Osteocyte (in vitro differentiated cells): ENCODE measurements at regions not wholly inside any gene's neighbourhood (a gene's known extent, or its start where the extent isn't known, plus 50 kb on each side); places are given as distances from the start of the nearest gene placed in this dataset.
"Not testable (repeated sequence)": the region's sequence is repeated elsewhere in the genome, so short reads cannot be mapped to it uniquely, and the experiment has no call there.

Source experiments
- DNase-seq: peaks from one replicate; pipeline ENCODE4 v3.0.0; 2021; ENCODE audit warnings: mixed read lengths; ENCODE audit not compliant: unreplicated experiment; ENCODE audit errors: extremely low spot score
- H3K27ac Mint-ChIP-seq: one replicate; pipeline ENCODE4 v1.8.0; 2021; ENCODE audit warnings: mild to moderate bottlenecking, mixed read lengths; ENCODE audit not compliant: unreplicated experiment
- H3K27me3 Mint-ChIP-seq: one replicate; pipeline ENCODE4 v1.8.0; 2021; ENCODE audit warnings: mixed read lengths; ENCODE audit not compliant: unreplicated experiment
- H3K36me3 Mint-ChIP-seq: one replicate; pipeline ENCODE4 v1.8.0; 2021; ENCODE audit warnings: mixed read lengths; ENCODE audit not compliant: unreplicated experiment
- H3K4me1 Mint-ChIP-seq: one replicate; pipeline ENCODE4 v1.8.0; 2021; ENCODE audit warnings: mixed read lengths; ENCODE audit not compliant: unreplicated experiment
- H3K4me3 Mint-ChIP-seq: one replicate; pipeline ENCODE4 v1.8.0; 2021; ENCODE audit warnings: mild to moderate bottlenecking, moderate library complexity, mixed read lengths; ENCODE audit not compliant: unreplicated experiment
- H3K9me3 Mint-ChIP-seq: one replicate; pipeline ENCODE4 v1.8.0; 2021; ENCODE audit warnings: mixed read lengths; ENCODE audit not compliant: unreplicated experiment
- CTCF ChIP-seq: fragments of 200-600 bp; sonication (generic); IDR thresholded peaks from 2 replicates; pipeline ENCODE4 v1.5.0; 2021; ENCODE audit warnings: antibody characterized with exemption, mild to moderate bottlenecking, moderate library complexity

- DNase-seq, H3K27ac Mint-ChIP-seq, H3K36me3 Mint-ChIP-seq, H3K27me3 Mint-ChIP-seq, H3K4me1 Mint-ChIP-seq, H3K9me3 Mint-ChIP-seq, H3K4me3 Mint-ChIP-seq: not testable (repeated sequence)
- TF ChIP-seq CTCF, result peak; percentile 65
These were observed 620.3 kb downstream of the ZWINT start for GRCh38 chr10:55740767-55741166.

- no peak overlapping the region for H3K4me3 Mint-ChIP-seq
- no peak for DNase-seq
- no peaks in the 10 kb centered on the region for H3K4me1 Mint-ChIP-seq
- H3K36me3 Mint-ChIP-seq, result no peaks in the 10 kb centered on the region
- H3K27me3 Mint-ChIP-seq, result no peaks in the 10 kb centered on the region
- H3K27ac Mint-ChIP-seq, result no peak overlapping the region
- no peak for TF ChIP-seq CTCF
- no peaks in the 10 kb centered on the region for H3K9me3 Mint-ChIP-seq
These were observed 620.9 kb downstream of the ZWINT start for GRCh38 chr10:55740110-55740509.

- Mint-ChIP-seq H3K4me1 (no peaks in the 10 kb centered on the region), H3K27ac (no peak overlapping the region), H3K4me3 (no peak overlapping the region), H3K27me3 (no peaks in the 10 kb centered on the region), H3K36me3 (no peaks in the 10 kb centered on the region), H3K9me3 (no peaks in the 10 kb centered on the region)
- DNase-seq, result no peak
- TF ChIP-seq CTCF, result no peak
These were observed 626.9 kb downstream of the ZWINT start for GRCh38 chr10:55734112-55734511.

- H3K27me3 Mint-ChIP-seq, result no peaks in the 10 kb centered on the region
- no peak overlapping the region for H3K4me3 Mint-ChIP-seq
- no peak for DNase-seq
- H3K9me3 Mint-ChIP-seq, result no peaks in the 10 kb centered on the region
- no peak for TF ChIP-seq CTCF
- H3K36me3 Mint-ChIP-seq, result no peaks in the 10 kb centered on the region
- no peaks in the 10 kb centered on the region for H3K4me1 Mint-ChIP-seq
- no peak overlapping the region for H3K27ac Mint-ChIP-seq
These were observed 656.1 kb downstream of the ZWINT start for GRCh38 chr10:55704950-55705349.

GRCh38 chr10:55668326-55668922 lies 692.6 kb downstream of the ZWINT start:
- TF ChIP-seq CTCF, result peak; percentile 21
- no peak overlapping the region for H3K4me3 Mint-ChIP-seq
- H3K36me3 Mint-ChIP-seq, result no peaks in the 10 kb centered on the region
- no peaks in the 10 kb centered on the region for H3K27me3 Mint-ChIP-seq
- H3K4me1 Mint-ChIP-seq, result no peaks in the 10 kb centered on the region
- no peak overlapping the region for H3K27ac Mint-ChIP-seq
- no peaks in the 10 kb centered on the region for H3K9me3 Mint-ChIP-seq
- DNase-seq, result no peak
